ENCODE measurements at regions not wholly inside any gene's neighbourhood (a gene's known extent, or its start where the extent isn't known, plus 50 kb on each side); places are given as distances from the start of the nearest gene placed in this dataset.

DNA sequence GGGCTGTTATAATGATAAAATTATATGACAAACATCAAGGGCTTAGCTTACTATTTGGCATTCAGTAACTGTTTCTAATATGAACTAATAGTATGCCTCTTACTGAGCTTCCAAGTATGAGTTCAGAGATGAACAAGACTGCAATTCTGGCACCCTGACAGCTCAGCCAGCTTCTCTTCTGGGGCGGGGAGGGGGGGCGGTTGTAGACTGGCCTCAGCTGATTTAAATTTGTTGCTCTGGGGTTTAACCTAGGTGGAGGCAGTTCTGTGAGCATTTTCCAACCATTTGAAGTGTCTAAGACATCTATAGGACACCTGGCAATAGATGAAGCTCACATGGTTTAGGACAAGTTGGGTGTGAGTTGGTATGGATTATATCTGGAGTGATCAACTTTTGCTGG, 401.9 kb downstream of the QKI start:
- peak; percentile 4 for DNase-seq

DNA sequence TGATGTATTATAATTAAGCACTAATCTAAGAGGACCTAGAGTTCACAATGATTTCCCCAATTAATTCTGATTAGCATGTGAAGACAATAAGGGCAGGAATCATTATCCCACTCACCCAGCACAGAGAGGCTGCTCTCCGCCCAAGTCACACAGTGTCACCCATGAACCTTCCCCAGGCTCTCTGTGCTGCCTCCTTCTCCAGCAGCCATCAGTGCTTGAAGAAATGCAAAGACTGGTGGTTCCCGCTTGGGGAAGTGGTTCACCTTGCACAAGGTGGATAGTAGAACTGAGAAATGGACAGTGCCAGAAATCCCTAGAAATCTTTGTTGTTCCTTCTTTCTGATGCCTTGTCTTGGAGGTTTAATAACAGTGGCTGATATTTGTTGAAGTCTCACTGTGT, 401.3 kb downstream of the QKI start:
- DNase-seq, result no peak

DNA sequence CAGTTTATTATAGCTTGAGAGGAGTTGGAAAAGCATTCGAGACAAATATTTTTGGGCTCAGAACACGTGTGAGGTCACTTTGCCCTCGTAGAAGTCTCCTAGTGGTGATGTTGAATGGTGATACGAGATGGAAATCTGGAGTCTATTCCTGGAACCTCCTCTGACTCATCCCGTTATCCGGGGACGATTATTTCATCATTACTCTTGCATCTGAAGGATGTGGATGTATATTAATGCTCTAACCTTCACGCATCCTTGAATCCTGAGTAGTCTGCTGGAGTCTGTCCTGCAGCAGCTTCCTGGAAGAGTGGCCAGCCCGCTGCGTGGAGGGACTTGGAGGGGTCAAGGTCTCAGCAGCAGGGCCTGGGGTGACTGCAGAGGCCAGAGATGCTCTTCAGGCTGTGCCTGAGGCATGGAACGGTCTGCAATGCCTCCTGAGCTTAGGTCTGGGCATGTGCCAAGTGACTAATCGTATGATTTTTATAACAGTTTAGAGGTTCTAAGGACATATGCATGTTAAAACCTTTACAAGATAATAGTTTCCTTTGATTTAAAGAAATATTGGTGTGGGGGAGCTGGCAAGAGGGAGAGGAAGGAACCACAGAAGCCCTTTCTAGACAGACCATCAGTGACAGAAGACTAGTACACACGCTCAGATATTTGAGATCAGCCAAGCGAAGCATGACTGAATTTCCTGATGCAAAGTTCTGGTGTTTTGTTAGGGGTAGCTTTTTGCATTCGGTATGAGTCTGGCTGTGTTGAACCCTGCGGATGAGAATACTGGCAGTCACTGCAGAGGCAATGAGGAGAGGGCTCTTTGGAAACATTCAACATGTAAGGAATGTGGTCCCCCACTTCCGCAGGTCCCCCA, 400.2 kb downstream of the QKI start:
- DNase-seq, result peak; percentile 93

DNA sequence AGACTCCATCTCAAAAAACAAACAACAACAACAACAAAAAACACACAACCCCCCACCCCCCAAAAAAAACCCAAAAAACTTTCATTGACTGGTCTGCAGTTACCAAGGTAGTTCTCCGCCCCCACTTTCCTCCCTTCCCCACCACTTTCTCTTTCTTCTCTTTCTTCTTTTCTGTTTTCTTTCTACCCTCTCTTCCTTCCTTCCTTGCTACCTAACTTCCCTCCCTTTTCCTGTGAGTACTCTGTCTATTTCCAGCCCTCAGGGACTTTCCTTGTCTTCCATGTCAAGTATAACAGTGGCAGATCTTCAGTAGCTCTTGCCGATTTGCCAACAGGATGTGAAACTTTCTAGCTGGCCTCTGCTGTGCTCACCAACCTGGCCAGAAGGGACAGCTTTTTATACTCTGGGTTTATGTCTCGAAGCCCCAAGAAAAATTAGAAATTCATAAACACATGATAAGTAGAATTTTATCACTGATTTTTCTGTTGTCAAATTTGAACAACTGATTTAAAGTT, 399.5 kb downstream of the QKI start:
- no peak for DNase-seq

DNA sequence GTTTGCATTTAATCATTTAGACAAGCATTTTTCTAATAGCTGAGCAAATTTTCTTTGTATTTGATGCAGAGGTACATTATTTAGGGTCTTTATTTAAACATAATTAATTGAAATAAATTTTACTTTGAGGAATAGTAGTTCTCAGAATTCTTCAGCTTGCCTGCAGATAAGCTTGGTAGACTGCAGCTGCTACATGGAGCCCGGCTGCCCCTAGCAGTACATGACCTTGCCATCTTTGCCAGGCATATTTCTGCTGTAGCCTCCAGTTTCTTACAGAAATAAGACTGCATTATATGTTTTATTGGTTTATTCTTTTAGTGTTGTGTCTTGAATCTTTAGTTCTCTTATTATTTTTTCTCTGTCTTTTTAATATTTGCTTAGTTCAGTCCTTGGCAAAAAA, 396.8 kb downstream of the QKI start:
- no peak for DNase-seq

DNA sequence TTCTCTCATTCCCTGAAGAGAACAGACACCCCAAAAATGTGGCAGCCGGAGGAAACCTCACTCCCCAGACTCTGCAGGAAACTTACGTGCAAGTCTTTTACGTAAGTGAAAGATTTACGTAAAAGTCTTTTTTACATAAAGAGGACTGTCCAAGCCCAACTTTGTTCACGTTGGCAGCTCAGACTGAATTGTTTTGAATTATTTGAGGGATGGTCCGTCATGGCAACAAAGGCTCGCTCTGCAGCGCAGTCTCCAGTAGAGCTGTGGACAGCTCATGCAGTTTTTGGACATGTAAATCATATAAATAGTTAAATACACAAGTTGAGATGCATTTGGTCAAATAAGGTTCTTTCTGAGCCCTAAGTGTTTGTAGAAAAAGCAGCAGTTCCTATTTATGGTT, 394.8 kb downstream of the QKI start:
- DNase-seq, result no peak

DNA sequence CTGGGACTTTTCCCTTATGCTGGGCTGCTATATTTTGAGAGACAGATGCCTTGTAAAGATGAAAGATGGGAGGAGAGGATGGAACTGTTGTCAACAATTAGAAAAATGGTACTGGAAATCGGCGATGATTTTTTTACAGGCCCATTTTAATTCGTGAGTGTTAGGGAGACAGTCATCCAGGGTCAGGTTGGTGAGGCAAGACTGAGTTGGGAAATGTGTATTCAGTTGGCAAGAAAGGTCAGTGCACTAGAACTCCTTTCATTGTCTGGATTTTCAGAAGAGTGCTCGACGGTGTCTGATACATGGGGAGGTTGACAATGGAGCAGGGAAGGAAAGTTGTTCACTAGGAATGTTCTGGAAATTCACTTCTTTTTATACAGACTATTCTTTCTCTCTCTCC, 394.4 kb downstream of the QKI start:
- no peak for DNase-seq

DNA sequence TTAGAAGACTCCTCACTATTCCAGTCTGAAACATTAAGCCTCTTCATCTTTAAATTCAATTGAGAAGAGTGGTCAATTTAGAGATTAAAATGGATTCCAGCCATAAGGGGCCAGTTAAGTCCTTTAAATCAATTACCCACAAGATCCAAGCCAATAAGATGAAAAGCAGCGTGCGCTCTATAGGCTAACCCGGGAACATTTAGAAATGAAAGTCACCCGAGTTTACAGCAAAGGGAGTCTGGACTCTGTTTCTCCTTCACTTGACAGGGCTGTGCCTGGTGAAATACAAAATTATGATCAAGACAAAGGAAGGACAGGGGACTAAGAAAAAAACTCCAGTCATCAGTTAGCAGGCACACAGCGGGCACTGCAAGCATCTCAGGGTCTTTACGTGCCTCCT, 393.7 kb downstream of the QKI start:
- no peak for DNase-seq

DNA sequence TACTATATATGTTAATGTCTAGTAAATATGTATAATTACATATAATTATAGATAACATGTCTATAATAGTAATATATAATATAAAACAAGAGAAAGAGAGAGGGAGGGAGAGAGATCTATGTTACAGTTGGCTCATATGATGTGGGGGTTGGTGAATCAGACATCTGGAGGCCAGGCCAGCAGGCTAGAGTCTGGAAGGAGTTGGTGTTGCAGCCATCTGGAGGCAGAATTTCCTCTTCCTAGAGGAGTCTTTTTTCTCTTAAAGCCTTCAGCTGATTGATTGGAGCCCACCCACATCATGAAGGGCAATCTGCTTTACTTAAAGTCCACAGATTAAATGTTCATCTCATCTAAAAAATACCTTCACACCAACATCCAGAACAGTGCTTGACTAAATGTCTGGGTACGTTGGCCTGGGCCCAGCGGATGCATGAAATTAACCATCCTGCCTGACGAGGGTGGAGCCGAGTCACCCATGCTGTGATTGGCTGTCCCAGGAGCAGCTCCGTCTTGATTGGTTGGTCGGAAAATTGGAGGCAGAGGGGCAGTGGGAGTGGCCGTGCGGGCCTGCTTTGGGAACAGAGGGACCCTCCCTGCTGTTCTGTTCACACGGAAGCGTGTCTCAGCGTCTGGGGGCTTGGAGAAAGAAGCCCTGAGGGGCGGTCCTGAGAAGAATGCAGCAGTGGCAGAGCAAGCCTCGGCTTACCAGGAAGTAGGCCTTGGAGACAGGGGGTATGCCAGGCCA, 392.4 kb downstream of the QKI start:
- peak; percentile 15 for DNase-seq

DNA sequence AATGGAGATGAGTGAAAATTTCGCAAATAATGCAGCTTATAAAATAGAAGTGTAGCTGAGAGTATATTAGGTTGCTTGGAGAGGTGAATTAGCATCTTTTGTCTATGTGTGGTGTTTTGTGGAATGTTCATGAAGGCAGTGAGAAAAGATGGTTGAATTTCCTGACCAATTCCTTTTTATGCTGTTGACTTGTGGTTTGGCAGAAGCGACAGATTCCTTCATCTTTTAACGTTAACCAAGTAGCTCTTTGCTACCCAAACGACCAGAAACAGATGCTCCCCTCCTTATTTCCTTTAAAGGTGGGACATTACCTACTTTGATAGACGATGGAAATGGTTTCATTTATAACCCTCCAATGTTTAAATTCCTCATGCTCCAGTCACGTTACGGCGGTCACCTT, 390.5 kb downstream of the QKI start:
- peak; percentile 37 for DNase-seq

DNA sequence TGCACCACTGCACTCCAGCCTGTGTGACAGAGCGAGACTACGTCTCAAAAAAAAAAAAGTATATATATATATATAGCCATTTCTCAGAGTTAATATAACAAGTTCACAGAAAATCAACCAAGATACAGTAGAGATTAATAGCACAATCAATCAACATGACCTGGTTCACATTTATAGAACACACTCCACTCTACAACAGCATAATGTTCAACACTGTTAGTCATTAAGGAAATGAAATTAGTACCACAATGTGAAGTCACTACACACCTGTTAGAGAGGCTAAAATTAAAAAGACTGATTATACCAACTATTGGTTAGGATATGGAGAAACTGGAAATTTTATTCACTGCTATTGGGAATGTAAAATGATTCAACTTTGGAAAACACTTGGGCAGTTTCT, 387.7 kb downstream of the QKI start:
- no peak for DNase-seq

DNA sequence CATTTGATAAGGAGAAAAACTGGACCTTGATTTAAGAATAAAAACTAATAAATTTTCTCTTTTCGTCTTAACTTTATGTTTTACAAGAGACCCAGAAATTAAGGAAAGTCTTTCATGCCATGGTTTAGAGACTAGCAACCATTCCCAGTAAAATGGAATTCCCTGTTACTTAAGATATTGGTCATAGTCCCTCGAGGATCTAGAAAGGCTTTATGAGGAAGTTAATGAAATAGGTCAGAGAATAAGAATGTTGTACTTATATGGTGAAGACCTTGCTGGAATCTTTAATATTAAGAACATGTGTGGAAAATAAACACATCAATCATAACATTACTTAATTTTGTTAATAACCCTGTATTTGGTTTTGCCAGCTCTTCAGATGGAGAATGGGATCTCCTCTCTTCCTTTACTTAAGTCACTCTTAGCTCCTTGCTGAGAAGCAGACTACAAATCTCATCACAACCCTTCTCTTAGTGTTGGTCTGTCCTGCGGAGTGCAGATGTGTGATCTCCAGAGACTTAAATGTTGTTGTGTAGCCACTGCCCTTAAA, 382.9 kb downstream of the QKI start:
- DNase-seq, result peak; percentile 76

DNA sequence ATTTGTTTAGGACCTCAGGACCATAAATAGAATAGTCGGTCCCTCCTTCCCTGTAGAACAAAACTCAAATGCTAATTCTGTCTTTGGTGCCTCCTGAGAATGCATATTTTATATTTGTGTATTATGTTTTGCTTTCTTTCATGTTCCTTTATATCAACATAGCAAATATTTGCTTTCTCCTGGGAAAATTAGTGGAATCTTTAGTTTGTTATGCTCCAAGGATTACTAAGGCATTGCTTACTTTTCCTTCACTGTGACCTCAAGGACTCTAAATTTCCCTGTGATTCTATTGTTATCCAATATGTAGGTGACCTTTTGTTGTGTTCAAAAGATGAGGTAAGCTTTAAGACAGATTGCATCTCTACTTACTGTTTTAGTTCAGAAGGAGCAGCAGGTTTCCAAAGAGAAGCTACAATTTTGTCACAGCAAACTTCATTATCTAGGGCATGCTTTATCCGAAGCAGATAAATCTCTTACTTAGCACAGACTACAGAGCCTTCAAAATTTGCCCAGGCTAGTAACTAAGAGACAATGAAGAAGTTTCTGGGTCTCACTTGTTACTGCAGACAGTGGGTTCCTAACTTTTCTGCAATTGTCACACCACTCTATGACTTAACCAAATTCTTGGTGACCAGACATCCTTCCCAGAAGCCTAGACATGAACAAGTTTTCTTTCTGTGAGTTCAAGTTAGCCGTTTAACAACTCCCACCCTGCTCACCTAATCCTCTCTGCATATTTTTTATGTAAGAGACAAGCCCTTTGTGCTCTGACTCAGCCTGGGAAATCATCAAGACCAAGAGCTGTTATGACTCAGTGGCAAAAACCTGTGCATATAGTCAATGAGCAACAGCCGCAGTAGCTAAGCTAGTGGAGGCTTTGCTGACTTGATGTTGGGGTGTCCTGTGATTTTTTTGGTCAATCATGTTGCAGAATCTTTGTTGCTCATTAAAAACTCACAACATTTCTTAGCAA, 378.8 kb downstream of the QKI start:
- peak; percentile 93 for DNase-seq

DNA sequence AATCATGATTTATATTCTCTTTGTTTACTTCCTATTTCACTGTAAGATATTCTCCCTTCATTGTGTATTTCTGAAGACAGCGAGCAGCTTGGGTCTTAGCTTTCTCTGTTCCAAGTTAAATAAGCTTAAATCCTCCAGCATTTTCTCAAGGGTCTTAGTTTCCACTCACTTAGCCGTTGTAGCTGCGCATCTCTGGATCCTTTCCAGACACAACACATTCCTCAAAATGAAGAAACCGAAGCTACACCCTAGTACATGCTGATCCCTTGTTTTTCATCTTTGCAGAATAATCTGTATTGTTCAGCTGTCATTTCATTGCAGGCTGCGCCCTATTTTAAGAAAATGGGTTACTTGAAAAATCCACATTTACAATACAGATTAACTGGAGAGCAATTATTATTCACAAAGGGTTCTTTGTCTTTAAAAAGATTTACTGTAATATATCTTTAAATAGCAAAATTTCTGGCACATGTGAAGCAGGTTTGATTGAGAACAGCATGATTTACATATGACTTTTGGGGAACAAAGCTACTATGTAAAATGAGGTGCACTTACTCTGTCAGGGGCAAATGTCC, 375.8 kb downstream of the QKI start:
- peak; percentile 64 for DNase-seq

DNA sequence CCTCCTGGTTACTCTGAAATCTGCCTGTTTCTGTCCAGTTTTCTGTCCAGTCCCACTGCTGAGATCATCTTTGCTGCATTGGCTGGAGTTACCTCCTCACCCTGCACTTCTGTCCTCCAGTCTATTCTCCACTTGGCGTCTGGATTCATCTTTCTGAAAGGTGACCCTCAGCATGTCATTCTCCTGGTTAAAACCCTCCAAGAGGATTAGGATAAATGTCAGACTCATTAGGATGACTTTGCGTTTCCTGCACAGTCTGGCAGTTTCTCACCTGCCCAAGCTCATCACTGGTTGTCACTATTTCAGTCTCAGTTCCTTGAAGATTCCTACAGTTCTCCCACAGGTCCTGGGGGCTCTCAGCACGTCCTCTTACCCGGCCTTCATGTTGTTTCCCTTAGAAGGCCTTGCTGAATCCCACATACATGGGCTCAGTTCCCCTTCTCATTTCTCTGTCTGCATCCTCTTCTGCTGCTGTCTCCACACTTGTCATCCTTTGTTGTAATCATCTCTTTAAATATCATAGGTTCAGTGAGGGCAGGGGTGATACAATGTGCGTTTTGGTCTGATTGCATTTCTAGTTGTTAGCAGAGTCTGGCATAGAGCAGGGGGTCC, 374.8 kb downstream of the QKI start:
- DNase-seq, result no peak

DNA sequence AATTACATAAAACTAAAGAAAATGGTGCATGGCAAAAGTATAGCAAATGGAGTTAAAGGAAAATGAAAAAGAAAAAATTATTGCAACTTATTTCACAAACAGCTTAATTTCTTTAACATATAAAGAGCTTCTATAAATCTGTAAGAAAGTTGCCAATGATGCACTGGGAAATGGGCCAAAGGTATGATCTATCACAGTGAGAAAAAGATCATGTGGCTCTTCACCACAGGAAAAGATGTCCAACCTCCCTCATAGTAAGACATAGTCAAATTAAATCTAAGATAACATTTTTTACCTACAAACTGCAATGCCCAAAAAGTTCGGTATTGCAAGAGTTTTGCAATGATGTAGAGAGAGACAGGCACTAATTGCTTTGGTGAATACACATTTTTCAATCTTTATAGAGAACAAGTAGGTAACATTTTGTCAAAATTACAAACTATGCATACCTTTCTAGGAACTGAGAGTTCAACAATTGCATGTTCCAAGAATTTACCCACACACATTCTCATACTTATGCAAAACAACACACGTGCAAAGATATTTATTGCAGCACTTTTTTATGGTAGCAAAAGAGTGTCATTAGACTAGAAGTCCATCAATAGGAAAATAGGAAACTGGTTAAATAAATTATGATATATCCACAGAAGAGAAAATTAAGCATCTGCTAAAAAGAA, 372.6 kb downstream of the QKI start:
- DNase-seq, result peak; percentile 26

DNA sequence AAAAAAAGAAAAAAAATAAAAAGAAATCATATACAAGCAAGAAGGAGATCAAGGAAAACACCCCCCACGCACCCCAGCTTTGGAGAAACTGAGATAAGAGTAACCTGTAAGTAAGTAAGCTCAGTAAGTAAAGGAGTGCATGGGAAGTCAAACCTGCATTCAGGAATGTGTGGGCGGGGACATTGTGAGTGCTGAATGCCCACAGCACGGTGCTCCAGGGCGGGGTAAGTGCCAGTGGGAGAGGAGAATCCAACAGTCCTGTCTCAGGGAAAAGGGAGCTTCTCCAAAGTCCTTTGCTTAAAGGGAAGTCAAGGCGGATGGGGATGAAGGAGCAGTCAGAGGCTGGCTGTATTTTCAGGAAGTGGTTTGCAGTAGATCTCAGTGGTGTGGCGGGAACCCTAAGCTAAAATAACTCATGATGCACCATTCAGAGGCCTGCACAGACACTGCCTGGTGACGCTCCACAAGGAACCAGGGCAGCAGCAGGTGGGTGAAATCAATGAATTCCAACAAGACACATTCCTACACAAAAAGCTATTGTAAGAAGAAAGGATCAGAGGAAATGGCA, 368.0 kb downstream of the QKI start:
- no peak for DNase-seq

DNA sequence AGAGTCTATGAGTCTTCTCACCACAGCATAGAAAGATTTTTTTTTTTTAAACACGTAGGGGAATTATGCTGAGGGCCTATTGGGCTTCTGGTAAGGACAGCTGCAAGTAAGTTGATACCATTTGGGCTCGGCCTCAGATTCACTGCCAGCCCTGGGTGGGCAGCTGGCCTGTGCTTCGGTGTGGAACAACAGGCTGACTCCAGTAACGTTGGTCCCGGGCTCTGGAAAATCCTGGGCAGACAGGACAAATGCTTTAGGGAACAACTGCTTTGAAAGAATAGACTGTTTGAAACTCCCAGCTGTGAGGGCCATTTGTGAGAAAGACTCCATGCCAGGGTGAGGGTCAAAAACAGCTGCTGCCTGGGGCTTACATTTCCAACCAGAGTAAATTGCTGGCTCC, 366.5 kb downstream of the QKI start:
- DNase-seq, result no peak

DNA sequence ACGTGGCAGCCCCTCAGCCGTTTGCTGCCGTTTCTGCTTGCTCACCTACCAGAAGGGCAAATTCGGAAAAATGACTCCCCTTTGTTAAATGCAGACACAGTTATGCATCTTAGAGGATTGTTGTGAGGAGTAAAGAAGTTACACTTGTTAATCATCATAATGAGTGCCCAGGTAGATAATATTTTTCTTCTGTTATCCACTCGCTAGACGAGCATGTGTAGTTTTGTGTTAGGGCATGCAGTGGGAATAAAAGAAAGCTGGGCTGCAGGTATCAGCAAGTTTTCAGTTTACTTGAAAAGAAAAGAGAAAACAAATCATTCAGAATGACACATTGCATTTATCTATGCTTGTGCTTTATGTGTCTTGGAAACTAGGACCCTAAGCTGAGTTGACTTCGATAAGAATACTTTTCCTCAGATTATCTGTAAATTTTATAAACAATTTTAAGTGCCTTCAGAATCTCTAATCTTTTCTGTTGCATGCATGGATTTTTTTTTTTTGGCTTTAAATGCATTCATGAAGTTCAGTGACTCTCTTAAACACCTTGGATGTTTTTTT, 365.3 kb downstream of the QKI start:
- DNase-seq, result no peak

DNA sequence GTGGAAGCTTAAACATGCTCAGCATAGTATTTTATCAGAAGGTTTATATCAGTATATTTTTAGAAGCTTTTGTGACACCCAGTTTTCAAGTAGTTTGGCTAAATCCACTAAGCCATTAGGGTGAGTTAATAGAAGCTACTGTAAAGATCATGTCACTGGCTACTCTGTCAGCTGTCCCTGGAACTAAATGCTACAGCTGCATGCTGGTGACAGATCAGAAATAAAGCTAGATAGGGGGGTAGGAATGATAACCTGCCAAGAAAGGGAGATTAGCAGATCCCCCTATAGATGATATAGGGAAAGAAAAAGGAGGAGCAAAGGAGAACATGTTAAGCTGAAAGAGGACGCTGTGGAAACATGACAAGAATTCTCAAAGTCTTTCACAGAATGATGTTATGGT, 363.2 kb downstream of the QKI start:
- DNase-seq, result no peak

Data from fibroblast of skin of right biceps (primary cell).